Body of pancreas (tissue), 4 donors: ENCODE measurements at regions not wholly inside any gene's neighbourhood (a gene's known extent, or its start where the extent isn't known, plus 50 kb on each side); places are given as distances from the start of the nearest gene placed in this dataset.

ENCODE experiments used
- POLR2A ChIP-seq, 3 donors: fragments of 450-650 bp; IDR thresholded peaks; one replicate each; pipeline ENCODE4 v1.6.1; 2016; ENCODE audit warnings: antibody characterized with exemption in 3 of 3, mild to moderate bottlenecking in 2 of 3
- TF ChIP-seq, protein P1 (sequence below), 7 experiments: fragments of 450-650 bp in 4 of 7; fragments of 200-600 bp in 3 of 7; sonication (generic) in 3 of 7; IDR thresholded peaks; one replicate each; pipeline ENCODE4 v1.5.1; 2016 to 2019; ENCODE audit warnings: antibody characterized with exemption in 7 of 7

DNA sequence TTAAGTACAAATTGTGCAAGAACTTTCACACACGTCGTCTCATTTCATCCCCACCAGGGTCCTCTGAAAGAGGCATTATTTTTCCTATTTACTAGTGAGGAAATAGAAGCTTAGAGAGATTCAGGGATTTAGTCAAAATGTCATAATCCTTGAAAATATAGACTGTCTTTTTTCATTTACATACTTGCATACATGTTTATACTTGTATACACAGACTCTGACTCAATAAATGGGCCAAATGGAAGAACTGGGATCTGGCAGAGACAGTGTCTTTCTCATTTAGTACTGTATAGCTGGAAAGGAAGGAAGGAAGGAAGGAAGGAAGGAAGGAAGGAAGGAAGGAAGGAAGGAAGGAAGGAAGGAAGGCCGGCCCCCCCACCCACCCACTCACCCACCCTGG is 357.7 kb upstream of the SOX5 start:
- TF ChIP-seq POLR2A (IDR thresholded peaks at IDR 0.05): no peak
- TF ChIP-seq, protein P1, sequence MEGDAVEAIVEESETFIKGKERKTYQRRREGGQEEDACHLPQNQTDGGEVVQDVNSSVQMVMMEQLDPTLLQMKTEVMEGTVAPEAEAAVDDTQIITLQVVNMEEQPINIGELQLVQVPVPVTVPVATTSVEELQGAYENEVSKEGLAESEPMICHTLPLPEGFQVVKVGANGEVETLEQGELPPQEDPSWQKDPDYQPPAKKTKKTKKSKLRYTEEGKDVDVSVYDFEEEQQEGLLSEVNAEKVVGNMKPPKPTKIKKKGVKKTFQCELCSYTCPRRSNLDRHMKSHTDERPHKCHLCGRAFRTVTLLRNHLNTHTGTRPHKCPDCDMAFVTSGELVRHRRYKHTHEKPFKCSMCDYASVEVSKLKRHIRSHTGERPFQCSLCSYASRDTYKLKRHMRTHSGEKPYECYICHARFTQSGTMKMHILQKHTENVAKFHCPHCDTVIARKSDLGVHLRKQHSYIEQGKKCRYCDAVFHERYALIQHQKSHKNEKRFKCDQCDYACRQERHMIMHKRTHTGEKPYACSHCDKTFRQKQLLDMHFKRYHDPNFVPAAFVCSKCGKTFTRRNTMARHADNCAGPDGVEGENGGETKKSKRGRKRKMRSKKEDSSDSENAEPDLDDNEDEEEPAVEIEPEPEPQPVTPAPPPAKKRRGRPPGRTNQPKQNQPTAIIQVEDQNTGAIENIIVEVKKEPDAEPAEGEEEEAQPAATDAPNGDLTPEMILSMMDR (IDR thresholded peaks at IDR 0.05): no peak
